ENCODE measurements at regions not wholly inside any gene's neighbourhood (a gene's known extent, or its start where the extent isn't known, plus 50 kb on each side); places are given as distances from the start of the nearest gene placed in this dataset.

GRCh38 chr14:96627811-96628775 lies 125.9 kb downstream of the PAPOLA start:
- Histone ChIP-seq H3K4me1 (ENCODE audit: insufficient read depth, low read length) (no peaks in the 10 kb centered on the region), H2AFZ (ENCODE audit: low read length) (no peak overlapping the region), H3K36me3 (ENCODE audit: insufficient read depth, low read length) (no peaks in the 10 kb centered on the region), H3K27me3 (ENCODE audit: insufficient read depth, low read length) (no peaks in the 10 kb centered on the region), H3K9me3 (ENCODE audit: low read depth, low read length) (no peaks in the 10 kb centered on the region), H3K79me2 (ENCODE audit: insufficient read depth, low read length) (no peaks in the 10 kb centered on the region), H3K27ac (ENCODE audit: low read depth, low read length) (no peak overlapping the region), H3K4me3 (ENCODE audit: insufficient read depth, low read length) (no peak overlapping the region), H4K20me1 (ENCODE audit: insufficient read depth, low read length) (no peaks in the 10 kb centered on the region), H3K4me2 (ENCODE audit: insufficient read depth, low read length) (no peak overlapping the region)
- TF ChIP-seq, protein P1, sequence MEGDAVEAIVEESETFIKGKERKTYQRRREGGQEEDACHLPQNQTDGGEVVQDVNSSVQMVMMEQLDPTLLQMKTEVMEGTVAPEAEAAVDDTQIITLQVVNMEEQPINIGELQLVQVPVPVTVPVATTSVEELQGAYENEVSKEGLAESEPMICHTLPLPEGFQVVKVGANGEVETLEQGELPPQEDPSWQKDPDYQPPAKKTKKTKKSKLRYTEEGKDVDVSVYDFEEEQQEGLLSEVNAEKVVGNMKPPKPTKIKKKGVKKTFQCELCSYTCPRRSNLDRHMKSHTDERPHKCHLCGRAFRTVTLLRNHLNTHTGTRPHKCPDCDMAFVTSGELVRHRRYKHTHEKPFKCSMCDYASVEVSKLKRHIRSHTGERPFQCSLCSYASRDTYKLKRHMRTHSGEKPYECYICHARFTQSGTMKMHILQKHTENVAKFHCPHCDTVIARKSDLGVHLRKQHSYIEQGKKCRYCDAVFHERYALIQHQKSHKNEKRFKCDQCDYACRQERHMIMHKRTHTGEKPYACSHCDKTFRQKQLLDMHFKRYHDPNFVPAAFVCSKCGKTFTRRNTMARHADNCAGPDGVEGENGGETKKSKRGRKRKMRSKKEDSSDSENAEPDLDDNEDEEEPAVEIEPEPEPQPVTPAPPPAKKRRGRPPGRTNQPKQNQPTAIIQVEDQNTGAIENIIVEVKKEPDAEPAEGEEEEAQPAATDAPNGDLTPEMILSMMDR (IDR thresholded peaks at IDR 0.05; ENCODE audit: extremely low read depth, low read depth, low read length) = no peak
- no peak for DNase-seq (ENCODE audit: insufficient read length, low spot score, missing footprints)

- no peak for DNase-seq (ENCODE audit: insufficient read length, low spot score, missing footprints)
- no peak overlapping the region for H3K27ac ChIP-seq (ENCODE audit: low read depth, low read length)
- no peak overlapping the region for H2AFZ ChIP-seq (ENCODE audit: low read length)
- no peak overlapping the region for H3K4me3 ChIP-seq (ENCODE audit: insufficient read depth, low read length)
- no peaks in the 10 kb centered on the region for H3K4me1 ChIP-seq (ENCODE audit: insufficient read depth, low read length)
- H3K36me3 ChIP-seq (ENCODE audit: insufficient read depth, low read length) = no peaks in the 10 kb centered on the region
- TF ChIP-seq, protein P1 (IDR thresholded peaks at IDR 0.05; ENCODE audit: extremely low read depth, low read depth, low read length) = no peak
- no peaks in the 10 kb centered on the region for H3K27me3 ChIP-seq (ENCODE audit: insufficient read depth, low read length)
- H3K4me2 ChIP-seq (ENCODE audit: insufficient read depth, low read length) = no peak overlapping the region
- no peaks in the 10 kb centered on the region for H3K79me2 ChIP-seq (ENCODE audit: insufficient read depth, low read length)
- H3K9me3 ChIP-seq (ENCODE audit: low read depth, low read length) = no peaks in the 10 kb centered on the region
- H4K20me1 ChIP-seq (ENCODE audit: insufficient read depth, low read length) = no peaks in the 10 kb centered on the region
Measured at GRCh38 chr14:96629082-96629481, 126.9 kb downstream of the PAPOLA start.

DNA sequence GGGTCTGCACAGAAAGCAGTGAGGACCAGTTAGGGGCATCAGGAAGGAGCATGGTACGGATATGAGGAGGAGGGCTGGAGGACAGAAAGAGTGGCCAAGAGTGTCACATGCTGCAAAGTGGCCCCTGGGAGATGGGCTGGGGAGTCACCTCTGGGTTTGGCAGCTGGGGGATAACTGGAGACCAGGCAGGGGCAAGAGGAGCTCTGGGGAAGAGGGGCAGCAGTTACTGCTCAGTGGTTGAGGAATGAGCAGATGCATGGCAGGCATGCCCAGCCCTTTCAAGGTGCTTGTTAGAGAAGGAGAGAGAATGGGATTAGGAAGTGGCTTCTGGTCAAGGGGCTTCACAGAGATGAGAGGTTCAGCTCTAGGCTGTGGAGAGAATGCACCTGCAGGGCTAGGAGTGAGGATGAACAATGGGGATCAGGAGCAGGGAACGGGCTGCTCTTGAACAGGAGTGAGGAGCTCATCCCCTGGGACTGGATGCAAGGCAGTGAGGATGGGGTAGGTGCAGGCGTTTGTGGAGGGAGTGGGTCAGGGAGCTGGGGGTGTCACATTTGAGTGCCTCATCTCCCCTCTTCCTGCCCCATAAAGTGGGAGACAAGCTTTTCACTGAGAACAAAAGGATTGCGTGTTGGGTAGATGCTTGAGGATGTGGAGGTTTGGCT lies 127.5 kb downstream of the PAPOLA start:
- no peaks in the 10 kb centered on the region for H3K27me3 ChIP-seq (ENCODE audit: insufficient read depth, low read length)

More for the DNA sequence above, 127.5 kb downstream of the PAPOLA start:
- Histone ChIP-seq H4K20me1 (ENCODE audit: insufficient read depth, low read length) (no peaks in the 10 kb centered on the region), H3K79me2 (ENCODE audit: insufficient read depth, low read length) (no peaks in the 10 kb centered on the region), H3K27ac (ENCODE audit: low read depth, low read length) (no peak overlapping the region), H3K4me1 (ENCODE audit: insufficient read depth, low read length) (no peaks in the 10 kb centered on the region), H3K4me3 (ENCODE audit: insufficient read depth, low read length) (no peak overlapping the region), H3K9me3 (ENCODE audit: low read depth, low read length) (no peaks in the 10 kb centered on the region), H3K36me3 (ENCODE audit: insufficient read depth, low read length) (no peaks in the 10 kb centered on the region), H2AFZ (ENCODE audit: low read length) (no peak overlapping the region), H3K4me2 (ENCODE audit: insufficient read depth, low read length) (no peak overlapping the region)
- TF ChIP-seq, protein P1 (IDR thresholded peaks at IDR 0.05; ENCODE audit: extremely low read depth, low read depth, low read length) = no peak
- no peak for DNase-seq (ENCODE audit: insufficient read length, low spot score, missing footprints)

All from osteoblast (primary cell).